Colonic mucosa (tissue), 4 donors: ENCODE measurements at regions not wholly inside any gene's neighbourhood (a gene's known extent, or its start where the extent isn't known, plus 50 kb on each side); places are given as distances from the start of the nearest gene placed in this dataset.

Experiments used
- DNase-seq: peaks from one replicate; pipeline ENCODE4 v3.0.0-alpha.2; 2020
- H3K27ac ChIP-seq: fragments of 200-600 bp; one replicate; pipeline ENCODE4 v1.8.0; 2021
- H3K27me3 ChIP-seq: fragments of 200-600 bp; one replicate; pipeline ENCODE4 v1.8.0; 2021
- H3K36me3 ChIP-seq: fragments of 200-600 bp; one replicate; pipeline ENCODE4 v1.8.0; 2021
- H3K4me1 ChIP-seq: fragments of 200-600 bp; one replicate; pipeline ENCODE4 v1.8.0; 2021; ENCODE audit warnings: mild to moderate bottlenecking
- H3K4me3 ChIP-seq: fragments of 200-600 bp; one replicate; pipeline ENCODE4 v1.8.0; 2021
- H3K9ac ChIP-seq, 2 donors: one replicate each; pipeline ENCODE4 v1.7.0; 2013; ENCODE audit warnings: control low read depth in 2 of 2, low read depth in 2 of 2, low read length in 2 of 2
- H3K9me3 ChIP-seq: fragments of 200-600 bp; one replicate; pipeline ENCODE4 v1.8.0; 2021
- CTCF ChIP-seq: fragments of 200-600 bp; IDR thresholded peaks from one replicate; pipeline ENCODE4 v1.8.0; 2022; ENCODE audit warnings: antibody characterized with exemption, mild to moderate bottlenecking
- intact Hi-C: fragments of 100-400 bp; cut with DNase I; formaldehyde crosslinking; loops from one replicate; pipeline ENCODE4 v1.14.1; 2022
- donor health status: healthy.
- donor health status: DM: no; HTN: no; CAD: no.
- donor health status: DM: no; HTN: no; CAD: no.

- intact Hi-C loops = no loop called here
- H3K27me3 ChIP-seq = no peaks in the 10 kb centered on the region
- DNase-seq = no peak
- TF ChIP-seq CTCF = no peak
- H3K9me3 ChIP-seq = no peaks in the 10 kb centered on the region
- no peak overlapping the region for H3K9ac ChIP-seq
- H3K4me3 ChIP-seq = no peak overlapping the region
- H3K4me1 ChIP-seq = no peaks in the 10 kb centered on the region
- H3K36me3 ChIP-seq = no peaks in the 10 kb centered on the region
- H3K27ac ChIP-seq = no peak overlapping the region
Measured at GRCh38 chr11:69413993-69414392, 67.5 kb upstream of the LINC01488 start.

- no peak for TF ChIP-seq CTCF
- Histone ChIP-seq H3K27ac (no peak overlapping the region), H3K9me3 (no peaks in the 10 kb centered on the region), H3K36me3 (no peaks in the 10 kb centered on the region), H3K27me3 (no peaks in the 10 kb centered on the region), H3K4me3 (no peak overlapping the region), H3K9ac (no peak overlapping the region), H3K4me1 (no peaks in the 10 kb centered on the region)
- intact Hi-C loops = no loop called here
- DNase-seq = no peak
Measured at GRCh38 chr11:69414773-69415187, 66.7 kb upstream of the LINC01488 start.

GRCh38 chr11:69415411-69416142 lies 65.9 kb upstream of the LINC01488 start:
- Histone ChIP-seq H3K4me3 (no peak overlapping the region), H3K9me3 (no peaks in the 10 kb centered on the region), H3K27me3 (no peaks in the 10 kb centered on the region), H3K9ac (no peak overlapping the region), H3K4me1 (no peaks in the 10 kb centered on the region), H3K36me3 (no peaks in the 10 kb centered on the region), H3K27ac (no peak overlapping the region)
- intact Hi-C loops = no loop called here
- DNase-seq = no peak
- no peak for TF ChIP-seq CTCF

GRCh38 chr11:69416143-69416515 lies 65.3 kb upstream of the LINC01488 start:
- Histone ChIP-seq H3K4me1 (no peaks in the 10 kb centered on the region), H3K27ac (no peak overlapping the region), H3K9me3 (no peaks in the 10 kb centered on the region), H3K36me3 (no peaks in the 10 kb centered on the region), H3K4me3 (no peak overlapping the region), H3K27me3 (no peaks in the 10 kb centered on the region), H3K9ac (no peak overlapping the region)
- intact Hi-C loops = no loop called here
- DNase-seq = no peak
- TF ChIP-seq CTCF = no peak

- Histone ChIP-seq H3K27me3 (no peaks in the 10 kb centered on the region), H3K9ac (no peak overlapping the region), H3K27ac (no peak overlapping the region), H3K4me1 (no peaks in the 10 kb centered on the region), H3K4me3 (no peak overlapping the region), H3K36me3 (no peaks in the 10 kb centered on the region), H3K9me3 (no peaks in the 10 kb centered on the region)
- no peak for DNase-seq
- TF ChIP-seq CTCF = no peak
- intact Hi-C loops = no loop called here
Measured at GRCh38 chr11:69416762-69417698, 64.4 kb upstream of the LINC01488 start.
